ENCODE measurements at regions not wholly inside any gene's neighbourhood (a gene's known extent, or its start where the extent isn't known, plus 50 kb on each side); places are given as distances from the start of the nearest gene placed in this dataset.

GRCh38 chr16:86363057-86363490 lies 147.3 kb upstream of the FOXF1 start:
- no peak for DNase-seq (ENCODE audit: low read depth in 2 of 2)

- no peak for DNase-seq (ENCODE audit: low read depth in 2 of 2)
Measured at GRCh38 chr16:86363836-86364618, 146.3 kb upstream of the FOXF1 start.

- DNase-seq (ENCODE audit: low read depth in 2 of 2) = no peak
Measured at GRCh38 chr16:86364653-86365380, 145.5 kb upstream of the FOXF1 start.

- no peak for DNase-seq (ENCODE audit: low read depth in 2 of 2)
Measured at GRCh38 chr16:86365513-86366273, 144.6 kb upstream of the FOXF1 start.

- no peak for DNase-seq (ENCODE audit: low read depth in 2 of 2)
Measured at GRCh38 chr16:86366481-86366880, 143.8 kb upstream of the FOXF1 start.

- no peak for DNase-seq (ENCODE audit: low read depth in 2 of 2)
Measured at GRCh38 chr16:86367291-86368072, 142.8 kb upstream of the FOXF1 start.

- no peak for DNase-seq (ENCODE audit: low read depth in 2 of 2)
Measured at GRCh38 chr16:86368261-86368660, 142.1 kb upstream of the FOXF1 start.

GRCh38 chr16:86370062-86370461 lies 140.3 kb upstream of the FOXF1 start:
- DNase-seq (ENCODE audit: low read depth in 2 of 2) = no peak

GRCh38 chr16:86371083-86371803 lies 139.1 kb upstream of the FOXF1 start:
- no peak for DNase-seq (ENCODE audit: low read depth in 2 of 2)

GRCh38 chr16:86372193-86372592 lies 138.1 kb upstream of the FOXF1 start:
- DNase-seq (ENCODE audit: low read depth in 2 of 2) = no peak

GRCh38 chr16:86373276-86373901 lies 136.9 kb upstream of the FOXF1 start:
- no peak for DNase-seq (ENCODE audit: low read depth in 2 of 2)

- DNase-seq (ENCODE audit: low read depth in 2 of 2) = no peak
Measured at GRCh38 chr16:86374603-86375130, 135.7 kb upstream of the FOXF1 start.

- DNase-seq (ENCODE audit: low read depth in 2 of 2) = no peak
Measured at GRCh38 chr16:86375364-86375763, 135.0 kb upstream of the FOXF1 start.

- DNase-seq (ENCODE audit: low read depth in 2 of 2) = no peak
Measured at GRCh38 chr16:86375851-86376250, 134.5 kb upstream of the FOXF1 start.

GRCh38 chr16:86376837-86377236 lies 133.5 kb upstream of the FOXF1 start:
- DNase-seq (ENCODE audit: low read depth in 2 of 2) = no peak

GRCh38 chr16:86377251-86378022 lies 132.9 kb upstream of the FOXF1 start:
- no peak for DNase-seq (ENCODE audit: low read depth in 2 of 2)

GRCh38 chr16:86378128-86378527 lies 132.2 kb upstream of the FOXF1 start:
- DNase-seq (ENCODE audit: low read depth in 2 of 2) = no peak

GRCh38 chr16:86378831-86379504 lies 131.4 kb upstream of the FOXF1 start:
- DNase-seq (ENCODE audit: low read depth in 2 of 2) = no peak

GRCh38 chr16:86379505-86379846 lies 130.9 kb upstream of the FOXF1 start:
- DNase-seq (ENCODE audit: low read depth in 2 of 2) = no peak
